Loucy (cell line): ENCODE measurements at regions not wholly inside any gene's neighbourhood (a gene's known extent, or its start where the extent isn't known, plus 50 kb on each side); places are given as distances from the start of the nearest gene placed in this dataset.

ENCODE experiments used
- CTCF ChIP-seq: fragments of 200-600 bp; sonication (generic); conservative IDR thresholded peaks from 2 replicates; pipeline ENCODE4 v1.5.1; 2014; ENCODE audit warnings: mild to moderate bottlenecking, antibody characterized with exemption, low read length
- EZH2phosphoT487 ChIP-seq: fragments of 200-600 bp; IDR thresholded peaks from 2 replicates; pipeline ENCODE4 v1.6.1; 2018; ENCODE audit warnings: antibody characterized with exemption, mild to moderate bottlenecking, moderate library complexity, borderline replicate concordance

- TF ChIP-seq CTCF (no peak), EZH2phosphoT487 (no peak)
These were observed 545.3 kb downstream of the XYLT1 start for GRCh38 chr16:16925432-16925831.
